ENCODE measurements at regions not wholly inside any gene's neighbourhood (a gene's known extent, or its start where the extent isn't known, plus 50 kb on each side); places are given as distances from the start of the nearest gene placed in this dataset.

- WGBS, 2 donors: 68 to 76% methylated on average over 4 of the region's 4 CpGs
These were observed 196.5 kb downstream of the SNX18 start for GRCh38 chr5:54713923-54714581.

GRCh38 chr5:54709096-54709495, 191.5 kb downstream of the SNX18 start:
- WGBS, 2 donors: 74 to 77% methylated on average over 2 of the region's 2 CpGs
- TF ChIP-seq, protein P1, sequence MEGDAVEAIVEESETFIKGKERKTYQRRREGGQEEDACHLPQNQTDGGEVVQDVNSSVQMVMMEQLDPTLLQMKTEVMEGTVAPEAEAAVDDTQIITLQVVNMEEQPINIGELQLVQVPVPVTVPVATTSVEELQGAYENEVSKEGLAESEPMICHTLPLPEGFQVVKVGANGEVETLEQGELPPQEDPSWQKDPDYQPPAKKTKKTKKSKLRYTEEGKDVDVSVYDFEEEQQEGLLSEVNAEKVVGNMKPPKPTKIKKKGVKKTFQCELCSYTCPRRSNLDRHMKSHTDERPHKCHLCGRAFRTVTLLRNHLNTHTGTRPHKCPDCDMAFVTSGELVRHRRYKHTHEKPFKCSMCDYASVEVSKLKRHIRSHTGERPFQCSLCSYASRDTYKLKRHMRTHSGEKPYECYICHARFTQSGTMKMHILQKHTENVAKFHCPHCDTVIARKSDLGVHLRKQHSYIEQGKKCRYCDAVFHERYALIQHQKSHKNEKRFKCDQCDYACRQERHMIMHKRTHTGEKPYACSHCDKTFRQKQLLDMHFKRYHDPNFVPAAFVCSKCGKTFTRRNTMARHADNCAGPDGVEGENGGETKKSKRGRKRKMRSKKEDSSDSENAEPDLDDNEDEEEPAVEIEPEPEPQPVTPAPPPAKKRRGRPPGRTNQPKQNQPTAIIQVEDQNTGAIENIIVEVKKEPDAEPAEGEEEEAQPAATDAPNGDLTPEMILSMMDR (IDR thresholded peaks at IDR 0.05): no peak
- no peak for TF ChIP-seq POLR2A (IDR thresholded peaks at IDR 0.05)
- H3K4me3 ChIP-seq (ENCODE audit: low read depth, poor library complexity, severe bottlenecking): no peak overlapping the region
- DNase-seq (ENCODE audit: low spot score in 2 of 2): no peak
- intact Hi-C loops (cut with DNase I; ENCODE audit: low total_unique reads): no loop called here

More at GRCh38 chr5:54713923-54714581, 196.5 kb downstream of the SNX18 start:
- H3K4me3 ChIP-seq (ENCODE audit: low read depth, poor library complexity, severe bottlenecking): no peak overlapping the region
- TF ChIP-seq, protein P1 (IDR thresholded peaks at IDR 0.05): no peak
- TF ChIP-seq POLR2A (IDR thresholded peaks at IDR 0.05): no peak
- DNase-seq (ENCODE audit: low spot score in 2 of 2): no peak
- intact Hi-C loops (cut with DNase I; ENCODE audit: low total_unique reads): no loop called here

DNA sequence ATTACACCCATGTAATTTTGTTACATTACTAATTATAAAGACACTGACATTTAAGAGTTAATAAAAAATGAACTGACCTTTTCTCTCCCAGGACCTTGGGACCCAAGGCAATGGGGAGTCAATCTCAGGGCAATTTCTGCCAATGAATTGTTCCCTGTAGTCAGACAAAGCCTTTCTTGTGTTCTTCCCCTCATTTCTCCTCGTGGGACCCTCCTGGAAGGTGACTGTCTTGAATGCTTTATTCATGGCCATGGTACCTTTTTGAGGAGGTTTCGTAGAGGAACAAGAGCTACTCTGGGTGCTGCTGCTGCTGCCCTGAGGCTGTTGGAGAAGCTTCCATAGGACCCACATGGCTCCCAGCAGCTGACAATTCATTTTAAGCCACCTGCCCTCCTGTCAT, 190.3 kb downstream of the SNX18 start:
- 70 to 81% methylated on average over 2 of the region's 2 CpGs for WGBS, 2 donors
- DNase-seq (ENCODE audit: low spot score in 2 of 2): no peak
- no peak overlapping the region for H3K4me3 ChIP-seq (ENCODE audit: low read depth, poor library complexity, severe bottlenecking)
- intact Hi-C loops (cut with DNase I; ENCODE audit: low total_unique reads): no loop called here
- TF ChIP-seq, protein P1 (IDR thresholded peaks at IDR 0.05): no peak
- no peak for TF ChIP-seq POLR2A (IDR thresholded peaks at IDR 0.05)

DNA sequence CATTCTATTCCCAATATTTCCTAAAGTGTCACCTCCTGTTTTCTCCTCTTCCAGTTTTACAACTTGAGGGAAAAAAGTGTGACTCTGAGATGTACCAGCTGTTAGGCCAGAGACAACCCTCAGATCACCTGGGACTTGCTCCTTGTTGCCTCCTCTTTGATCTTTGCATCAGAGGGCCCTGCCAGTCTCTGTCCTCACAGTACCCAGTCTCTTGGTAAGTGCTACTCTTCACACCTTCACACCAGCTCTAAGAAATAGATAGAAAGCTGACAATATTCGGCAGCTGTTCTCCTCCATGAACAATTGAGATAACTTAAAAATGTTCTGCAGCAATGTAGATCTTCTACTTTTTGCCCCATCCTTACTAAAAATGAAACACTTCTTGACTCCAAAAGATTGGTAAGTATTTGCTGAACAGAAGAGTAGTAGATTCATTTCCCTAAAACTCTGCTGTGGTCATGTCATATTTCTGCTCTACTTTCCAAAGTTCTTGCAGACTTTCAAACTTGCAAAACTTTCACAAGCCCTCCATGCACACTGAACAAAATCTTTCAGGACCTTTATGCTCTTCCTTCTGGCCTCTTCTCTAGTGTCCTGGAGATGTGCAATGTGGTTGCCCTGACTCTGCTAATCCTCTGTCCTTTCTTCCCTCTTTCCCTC, 188.6 kb downstream of the SNX18 start:
- no peak for TF ChIP-seq POLR2A (IDR thresholded peaks at IDR 0.05)
- TF ChIP-seq, protein P1 (IDR thresholded peaks at IDR 0.05): no peak
- intact Hi-C loops (cut with DNase I; ENCODE audit: low total_unique reads): no loop called here
- DNase-seq (ENCODE audit: low spot score in 2 of 2): no peak
- 82 to 100% methylated on average over 1 of the region's 1 CpG for WGBS, 2 donors
- no peak overlapping the region for H3K4me3 ChIP-seq (ENCODE audit: low read depth, poor library complexity, severe bottlenecking)

DNA sequence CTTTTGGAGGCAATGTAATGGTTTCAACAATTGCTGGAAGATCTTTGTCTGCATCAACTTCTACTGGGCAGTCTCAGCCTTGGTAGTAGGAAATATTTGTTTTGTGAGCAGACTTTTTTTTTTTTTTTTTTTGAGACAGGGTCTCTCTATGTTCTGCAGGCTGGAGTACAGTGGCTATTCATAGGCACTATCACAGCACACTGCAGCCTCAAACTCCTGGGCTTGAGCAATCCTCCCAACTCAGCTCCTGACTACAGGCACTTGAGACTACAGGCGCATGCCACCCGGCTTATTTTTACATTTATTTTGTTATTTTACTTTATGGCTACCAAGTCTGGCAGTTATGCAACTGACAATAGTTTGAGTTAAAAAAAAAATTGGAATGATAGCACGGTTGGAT, 187.3 kb downstream of the SNX18 start:
- no peak for DNase-seq (ENCODE audit: low spot score in 2 of 2)
- WGBS, 2 donors: 64 to 80% methylated on average over 3 of the region's 3 CpGs
- intact Hi-C loops (cut with DNase I; ENCODE audit: low total_unique reads): no loop called here
- TF ChIP-seq POLR2A (IDR thresholded peaks at IDR 0.05): no peak
- TF ChIP-seq, protein P1 (IDR thresholded peaks at IDR 0.05): no peak
- no peak overlapping the region for H3K4me3 ChIP-seq (ENCODE audit: low read depth, poor library complexity, severe bottlenecking)

Measured in lower leg skin (tissue), 4 donors.